Ramos (cell line): ENCODE measurements at regions not wholly inside any gene's neighbourhood (a gene's known extent, or its start where the extent isn't known, plus 50 kb on each side); places are given as distances from the start of the nearest gene placed in this dataset.
"Not testable (repeated sequence)": the region's sequence is repeated elsewhere in the genome, so short reads cannot be mapped to it uniquely, and the experiment has no call there.

Source experiments
- in situ Hi-C: fragments of 300-500 bp; cut with MboI; formaldehyde crosslinking; loops from one replicate; pipeline ENCODE4 v1.14.3; 2022; ENCODE audit warnings: low sequenced_read_pairs; ENCODE audit not compliant: unreplicated experiment

DNA sequence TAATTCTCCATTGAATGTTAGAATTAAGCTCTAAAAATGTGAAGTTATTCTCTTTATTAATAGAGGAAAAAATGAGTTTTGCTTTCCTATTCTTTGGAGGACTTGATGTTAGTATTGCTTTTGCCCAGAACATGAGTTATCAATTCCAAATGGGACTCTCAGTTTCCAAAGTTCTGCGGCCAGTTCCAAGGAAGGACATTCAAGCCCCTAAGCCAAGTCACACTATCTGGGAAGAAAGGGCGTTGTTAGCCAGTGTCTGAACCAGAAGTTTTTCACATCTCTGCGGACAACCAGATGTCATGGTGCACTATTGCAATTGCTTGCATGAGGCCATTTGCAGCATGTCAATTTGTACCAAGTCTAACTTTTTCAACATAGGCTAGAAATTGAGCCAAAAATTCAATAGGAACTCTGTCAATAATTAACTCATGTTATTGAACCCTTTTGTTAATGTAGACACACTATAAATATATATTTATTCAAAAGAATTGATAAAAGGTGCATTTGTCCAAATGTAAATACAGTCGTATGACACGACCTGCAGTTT lies 183.3 kb upstream of the PIK3R1 start:
- in situ Hi-C loops, result no loop called here

DNA sequence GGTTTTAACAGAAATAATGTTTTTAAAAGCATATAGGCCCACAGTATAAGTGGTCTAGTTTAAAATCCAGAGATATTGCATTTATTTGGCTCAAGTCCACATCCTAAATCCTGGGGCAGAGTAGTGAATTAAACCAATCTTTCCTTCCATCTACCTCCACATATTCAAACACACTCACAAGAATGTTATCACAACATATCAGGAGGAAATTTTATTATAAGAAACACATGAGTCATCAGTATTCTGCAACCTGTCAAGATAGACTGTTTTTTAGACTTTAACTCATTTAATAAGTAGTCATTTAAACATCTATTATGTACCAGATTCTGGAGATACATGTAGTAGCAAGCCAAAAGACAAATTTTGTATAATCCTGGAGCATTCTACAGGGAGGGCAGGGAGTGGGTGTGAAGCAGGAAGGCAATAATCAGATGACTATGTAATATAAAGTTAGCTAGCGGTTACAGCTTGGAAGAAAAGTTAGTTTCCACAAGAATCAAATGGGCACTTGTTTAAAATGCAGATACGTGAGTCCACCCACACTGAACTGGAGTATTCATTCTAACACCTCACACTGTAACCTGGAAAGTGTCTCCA lies 187.3 kb upstream of the PIK3R1 start:
- in situ Hi-C loops, result no loop called here

- in situ Hi-C loops, result no loop called here
These were observed 188.0 kb upstream of the PIK3R1 start for GRCh38 chr5:68027519-68027918.

DNA sequence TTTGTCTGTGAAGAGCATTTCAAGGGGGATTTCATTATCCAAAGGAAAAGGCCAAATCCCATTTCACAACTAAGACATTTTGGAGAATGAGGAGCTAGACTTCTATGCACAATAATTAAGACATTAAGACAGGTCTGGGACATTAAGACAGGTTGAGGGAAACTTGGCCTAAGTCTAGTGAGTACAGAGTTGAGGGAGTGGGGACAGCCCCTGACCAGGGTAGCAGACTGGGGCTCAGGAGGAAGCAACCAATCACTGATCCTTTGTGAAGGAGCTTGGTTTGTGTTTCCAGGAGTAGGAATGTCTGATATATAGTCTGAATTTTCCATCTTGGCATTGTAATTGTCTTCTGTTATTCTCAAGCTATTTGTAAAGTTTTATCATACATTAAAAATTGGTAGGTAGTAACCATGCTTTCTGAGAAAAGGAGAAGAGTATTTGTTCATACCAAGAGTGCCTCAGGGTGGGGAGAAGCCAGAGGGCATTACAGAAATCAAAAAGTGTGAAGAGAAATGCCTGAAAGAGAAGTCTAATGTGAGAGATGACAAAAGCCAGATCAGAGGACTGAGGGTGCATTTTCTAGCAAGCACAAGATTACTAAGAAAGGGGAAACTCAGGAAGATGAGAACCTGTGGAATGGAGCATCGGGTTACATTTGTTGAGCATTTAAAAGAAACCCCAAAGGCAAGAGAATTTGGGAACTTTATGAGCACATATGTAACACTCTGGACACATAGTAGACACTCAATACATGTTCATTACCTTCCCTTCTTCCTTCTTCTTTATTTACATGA lies 189.3 kb upstream of the PIK3R1 start:
- in situ Hi-C loops, result no loop called here

DNA sequence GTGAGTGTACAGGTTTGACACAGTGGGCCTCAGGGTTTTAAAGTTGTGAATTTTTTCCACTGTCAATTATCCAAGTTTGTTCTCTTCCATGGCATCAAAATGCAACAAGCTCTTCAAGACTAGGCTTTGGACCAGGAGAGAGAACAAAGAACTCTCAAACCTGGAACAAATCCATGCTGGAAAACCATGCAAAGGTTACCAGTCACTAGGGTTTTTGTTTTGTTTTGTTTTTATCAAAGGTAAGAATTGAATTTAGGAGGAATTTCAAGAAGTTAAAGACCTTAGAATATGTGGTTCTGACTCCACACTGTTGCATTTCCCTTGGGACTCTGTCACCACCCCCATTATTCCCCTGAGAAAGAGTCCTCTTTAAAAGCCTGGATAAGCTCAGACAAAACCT lies 191.1 kb upstream of the PIK3R1 start:
- in situ Hi-C loops, result no loop called here

DNA sequence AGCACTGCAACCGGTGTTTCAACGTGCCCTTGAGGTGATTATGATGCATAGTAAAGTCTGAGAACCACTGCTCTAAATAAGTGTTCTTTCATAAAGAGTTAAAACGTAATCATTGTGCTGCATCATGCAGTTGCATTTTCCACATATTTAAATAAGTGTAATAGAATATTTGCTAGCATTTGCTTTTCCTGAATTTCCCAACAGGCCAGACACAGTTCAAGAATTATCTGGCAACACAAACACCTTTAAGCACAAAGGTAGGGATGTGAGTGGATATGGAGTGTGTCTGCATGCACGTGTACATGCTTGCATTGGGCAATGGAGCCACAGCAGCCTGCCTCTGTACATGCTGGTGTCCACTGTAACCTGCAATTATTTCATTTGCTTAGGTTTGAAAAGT lies 193.6 kb upstream of the PIK3R1 start:
- in situ Hi-C loops, result no loop called here

- in situ Hi-C loops, result no loop called here
These were observed 194.3 kb upstream of the PIK3R1 start for GRCh38 chr5:68021227-68021626.

- in situ Hi-C loops, result not testable (repeated sequence)
These were observed 195.0 kb upstream of the PIK3R1 start for GRCh38 chr5:68020461-68020969.

DNA sequence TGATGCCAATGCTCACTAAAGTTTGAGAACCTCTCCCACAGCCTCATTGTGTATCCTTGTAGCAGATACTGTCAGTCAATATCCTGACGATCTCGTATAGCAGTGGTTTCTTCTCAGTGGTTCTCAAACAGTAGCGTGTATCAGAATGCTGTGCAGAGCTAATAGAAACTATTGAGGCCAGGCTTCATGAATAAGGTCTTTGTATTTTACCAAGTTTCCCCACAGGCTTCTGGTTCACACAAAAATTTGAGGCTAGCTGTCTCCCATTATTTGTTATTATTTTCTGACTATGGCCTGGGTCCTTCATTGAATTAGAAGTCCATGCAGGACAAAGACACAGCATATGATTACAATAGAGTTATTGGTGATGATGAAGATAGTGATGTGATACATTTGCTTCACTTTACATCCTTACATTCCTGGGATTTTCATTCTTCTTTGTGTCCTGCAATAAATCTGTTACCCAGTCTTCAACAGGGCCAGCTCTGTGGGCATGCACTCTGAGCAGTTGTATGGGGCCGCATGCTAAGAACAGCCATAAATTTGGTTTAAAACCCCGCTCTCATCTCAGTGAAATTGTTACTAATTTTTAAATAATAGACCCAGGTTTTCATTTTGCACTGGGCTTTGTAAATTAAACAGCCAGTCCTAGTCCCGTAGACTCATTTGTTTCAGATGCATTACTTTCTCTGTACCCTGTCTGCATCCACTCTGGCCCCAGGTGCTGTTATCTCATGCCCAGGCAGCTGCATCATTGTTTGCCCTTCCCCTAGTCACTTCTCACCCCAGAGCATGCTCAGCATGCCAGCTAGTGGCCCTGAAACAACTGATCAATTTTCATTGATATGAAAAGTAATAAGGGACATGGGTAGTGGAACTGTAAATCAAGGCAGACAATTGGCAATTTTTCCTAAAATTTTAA lies 199.9 kb upstream of the PIK3R1 start:
- in situ Hi-C loops, result no loop called here

DNA sequence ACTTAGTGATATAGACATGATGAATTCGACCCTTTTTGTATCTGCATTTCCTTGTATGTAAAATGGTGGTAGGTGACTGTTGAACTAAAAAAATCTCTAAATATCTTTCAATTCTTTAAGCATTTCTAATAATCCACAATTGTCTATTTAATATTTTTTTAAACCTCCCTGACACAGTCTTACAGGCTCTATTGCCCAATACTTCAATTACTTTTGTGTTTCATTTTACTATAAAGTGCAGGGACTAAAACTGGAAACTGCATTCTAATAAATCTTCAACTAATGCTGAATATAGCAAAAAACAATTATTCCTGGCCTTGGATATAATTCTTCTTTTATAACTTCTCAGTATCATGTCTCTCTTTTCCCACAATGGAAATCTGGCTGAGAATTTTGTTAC lies 202.7 kb upstream of the PIK3R1 start:
- in situ Hi-C loops, result no loop called here

- in situ Hi-C loops, result no loop called here
These were observed 203.1 kb upstream of the PIK3R1 start for GRCh38 chr5:68012429-68012828.

GRCh38 chr5:68011801-68012200 lies 203.8 kb upstream of the PIK3R1 start:
- in situ Hi-C loops, result no loop called here

DNA sequence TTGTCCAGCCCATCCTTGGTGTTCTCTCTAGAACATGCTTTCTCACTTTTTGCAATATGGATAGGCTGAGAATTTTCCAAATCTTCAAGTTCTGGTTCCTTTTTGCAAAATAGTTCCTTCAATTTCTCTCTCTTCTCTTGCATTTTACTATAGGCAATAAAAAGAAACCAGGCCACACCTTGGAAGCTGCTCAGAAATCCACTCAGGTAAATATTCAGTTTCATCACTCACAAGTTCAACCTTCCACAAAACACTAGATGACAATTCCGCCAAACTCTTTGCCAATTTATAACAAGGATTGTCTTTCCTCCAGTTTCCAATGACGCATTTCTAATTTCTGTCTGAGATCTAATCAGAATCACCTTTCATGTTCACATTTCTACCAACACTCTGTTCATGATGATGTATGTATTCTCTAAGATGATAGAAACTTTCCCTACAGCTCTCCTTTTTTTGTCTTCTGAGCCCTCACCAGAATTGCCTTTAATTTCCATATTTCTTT lies 204.2 kb upstream of the PIK3R1 start:
- in situ Hi-C loops, result no loop called here

- in situ Hi-C loops, result no loop called here
These were observed 204.8 kb upstream of the PIK3R1 start for GRCh38 chr5:68010740-68011139.

GRCh38 chr5:68007451-68007850 lies 208.1 kb upstream of the PIK3R1 start:
- in situ Hi-C loops, result no loop called here

GRCh38 chr5:68002836-68003235 lies 212.7 kb upstream of the PIK3R1 start:
- in situ Hi-C loops, result no loop called here

DNA sequence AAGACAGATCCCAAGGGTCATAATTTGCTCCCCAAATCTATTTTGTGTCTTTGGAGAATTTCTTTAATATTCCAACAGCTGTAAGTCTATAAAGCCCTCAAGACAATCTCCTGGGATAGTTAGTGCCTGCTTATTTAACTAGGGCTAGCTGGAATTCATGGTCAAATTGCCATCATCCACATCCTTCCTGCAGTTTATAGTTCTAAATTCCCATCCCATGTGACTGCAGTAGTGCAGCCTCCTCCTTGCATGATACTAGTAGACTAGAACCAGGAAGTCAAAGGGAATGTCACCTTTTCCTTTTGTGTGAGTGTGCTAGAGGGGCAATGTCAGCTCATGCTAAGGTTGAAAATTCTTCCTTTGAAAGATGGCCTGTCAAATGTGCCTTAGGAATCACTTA lies 214.8 kb upstream of the PIK3R1 start:
- in situ Hi-C loops, result no loop called here

- in situ Hi-C loops, result no loop called here
These were observed 216.2 kb upstream of the PIK3R1 start for GRCh38 chr5:67999391-67999790.

- in situ Hi-C loops, result no loop called here
These were observed 216.8 kb upstream of the PIK3R1 start for GRCh38 chr5:67998709-67999261.

- in situ Hi-C loops, result no loop called here
These were observed 217.6 kb upstream of the PIK3R1 start for GRCh38 chr5:67997892-67998457.
